Endothelial cell of umbilical vein (primary cell): ENCODE measurements at regions not wholly inside any gene's neighbourhood (a gene's known extent, or its start where the extent isn't known, plus 50 kb on each side); places are given as distances from the start of the nearest gene placed in this dataset.

ENCODE experiments used
- TF ChIP-seq, protein P1 (sequence below), 2 donors: IDR thresholded peaks; 1 replicate in 1 of 2; 2 replicates in 1 of 2; pipeline ENCODE4 v1.5.1; 2011; ENCODE audit warnings: low read length in 2 of 2, mild to moderate bottlenecking in 2 of 2, moderate library complexity in 2 of 2, control low read depth in 1 of 2, inconsistent platforms in 1 of 2, low read depth in 1 of 2; ENCODE audit not compliant: insufficient read depth in 1 of 2; ENCODE audit errors: extremely low read depth in 1 of 2
- TF ChIP-seq, protein P2 (sequence below): IDR thresholded peaks from 2 replicates; pipeline ENCODE4 v1.6.1; 2011; ENCODE audit not compliant: insufficient read depth, insufficient read length

DNA sequence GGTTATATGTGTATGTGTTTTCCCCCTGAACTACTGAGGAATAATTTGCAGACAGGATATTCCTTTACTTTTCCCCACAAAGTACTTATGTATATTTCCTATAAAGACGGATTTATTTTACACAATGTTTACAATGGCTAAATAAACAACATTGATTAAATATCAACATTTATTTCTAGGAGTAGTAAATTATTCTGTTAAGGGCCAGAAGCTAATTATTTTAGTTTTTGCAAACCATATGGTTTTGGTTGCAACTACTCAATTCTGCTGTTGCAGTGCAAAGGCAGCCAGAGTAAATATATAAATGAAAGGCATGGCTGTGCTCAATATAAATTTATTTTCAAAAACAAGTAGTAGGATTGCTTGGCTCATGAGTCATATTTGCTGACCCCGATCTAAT lies 907.1 kb upstream of the MBL2 start:
- TF ChIP-seq, protein P1, sequence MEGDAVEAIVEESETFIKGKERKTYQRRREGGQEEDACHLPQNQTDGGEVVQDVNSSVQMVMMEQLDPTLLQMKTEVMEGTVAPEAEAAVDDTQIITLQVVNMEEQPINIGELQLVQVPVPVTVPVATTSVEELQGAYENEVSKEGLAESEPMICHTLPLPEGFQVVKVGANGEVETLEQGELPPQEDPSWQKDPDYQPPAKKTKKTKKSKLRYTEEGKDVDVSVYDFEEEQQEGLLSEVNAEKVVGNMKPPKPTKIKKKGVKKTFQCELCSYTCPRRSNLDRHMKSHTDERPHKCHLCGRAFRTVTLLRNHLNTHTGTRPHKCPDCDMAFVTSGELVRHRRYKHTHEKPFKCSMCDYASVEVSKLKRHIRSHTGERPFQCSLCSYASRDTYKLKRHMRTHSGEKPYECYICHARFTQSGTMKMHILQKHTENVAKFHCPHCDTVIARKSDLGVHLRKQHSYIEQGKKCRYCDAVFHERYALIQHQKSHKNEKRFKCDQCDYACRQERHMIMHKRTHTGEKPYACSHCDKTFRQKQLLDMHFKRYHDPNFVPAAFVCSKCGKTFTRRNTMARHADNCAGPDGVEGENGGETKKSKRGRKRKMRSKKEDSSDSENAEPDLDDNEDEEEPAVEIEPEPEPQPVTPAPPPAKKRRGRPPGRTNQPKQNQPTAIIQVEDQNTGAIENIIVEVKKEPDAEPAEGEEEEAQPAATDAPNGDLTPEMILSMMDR (IDR thresholded peaks at IDR 0.05; ENCODE audit: extremely low read depth in 1 of 2, insufficient read depth in 1 of 2, low read depth in 1 of 2, low read length in 2 of 2): no peak
- TF ChIP-seq, protein P2, sequence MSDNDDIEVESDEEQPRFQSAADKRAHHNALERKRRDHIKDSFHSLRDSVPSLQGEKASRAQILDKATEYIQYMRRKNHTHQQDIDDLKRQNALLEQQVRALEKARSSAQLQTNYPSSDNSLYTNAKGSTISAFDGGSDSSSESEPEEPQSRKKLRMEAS: no peak
